Heart left ventricle (tissue), 16 donors: ENCODE measurements at regions not wholly inside any gene's neighbourhood (a gene's known extent, or its start where the extent isn't known, plus 50 kb on each side); places are given as distances from the start of the nearest gene placed in this dataset.

Experiments used
- ATAC-seq, 4 donors: fragments of 200-7000 bp; cut with Tn5 transposase; one replicate each; pipeline ENCODE4 v1.9.1; 2020 to 2022; ENCODE audit warnings: moderate library complexity in 4 of 4, mild to moderate bottlenecking in 3 of 4, moderate number of reproducible peaks in 1 of 4
- DNase-seq, 5 donors: peaks; one replicate each; pipeline ENCODE4 v3.0.0-alpha.2; 2020
- H3K27ac ChIP-seq, 12 donors: fragments of 200-600 bp; sonication (generic) in 4 of 12; one replicate each; pipeline versions ENCODE4 v1.5.0 to v1.8.0; 2016 to 2022; ENCODE audit warnings: mild to moderate bottlenecking in 2 of 12
- H3K27me3 ChIP-seq, 9 donors: fragments of 200-600 bp; sonication (generic) in 2 of 9; one replicate each; pipeline versions ENCODE4 v1.5.1 to v1.8.0; 2016 to 2022; ENCODE audit warnings: mild to moderate bottlenecking in 3 of 9
- H3K36me3 ChIP-seq, 9 donors: fragments of 200-600 bp; sonication (generic) in 2 of 9; one replicate each; pipeline versions ENCODE4 v1.5.0 to v1.8.0; 2018 to 2022; ENCODE audit warnings: mild to moderate bottlenecking in 2 of 9
- H3K4me1 ChIP-seq, 12 donors: fragments of 200-600 bp; sonication (generic) in 4 of 12; one replicate each; pipeline versions ENCODE4 v1.5.0 to v1.8.0; 2016 to 2022; ENCODE audit warnings: mild to moderate bottlenecking in 3 of 12
- H3K4me3 ChIP-seq, 12 donors: fragments of 200-600 bp; sonication (generic) in 4 of 12; one replicate each; pipeline versions ENCODE4 v1.5.0 to v1.8.0; 2017 to 2022; ENCODE audit warnings: mild to moderate bottlenecking in 9 of 12, moderate library complexity in 4 of 12
- H3K9me3 ChIP-seq, 12 donors: fragments of 200-600 bp; sonication (generic) in 4 of 12; one replicate each; pipeline versions ENCODE4 v1.5.0 to v1.8.0; 2016 to 2022; ENCODE audit warnings: mild to moderate bottlenecking in 1 of 12
- POLR2A ChIP-seq, 2 donors: fragments of 450-650 bp; IDR thresholded peaks; one replicate each; pipeline ENCODE4 v1.6.1; 2017; ENCODE audit warnings: antibody characterized with exemption in 2 of 2, mild to moderate bottlenecking in 2 of 2, moderate library complexity in 2 of 2
- WGBS, 4 donors: extraction: QIAGEN DNeasy Blood & Tissue Kit in 2 of 4; methylation state at CpG; one replicate each; pipeline versions ENCODE4 v1.1.5 to v1.1.7; 2013 to 2018; 5-methylcytosine and 5-hydroxymethylcytosine counted together
- intact Hi-C, 10 donors: fragments of 100-400 bp; cut with DNase I; formaldehyde crosslinking; loops; one replicate each; pipeline versions ENCODE4 v1.11.1 to v1.14.2; 2022
- TF ChIP-seq, protein P1 (sequence below), 12 donors: fragments of 200-600 bp; sonication (generic) in 4 of 12; IDR thresholded peaks; one replicate each; pipeline versions ENCODE4 v1.5.0 to v1.8.0; 2018 to 2022; ENCODE audit warnings: antibody characterized with exemption in 12 of 12, mild to moderate bottlenecking in 5 of 12
- donor health status: ischemic (EF 13 %, LVEDD 7.1; RV severe dilation, severe dysfunction).
- donor health status: healthy with polysubstance abuse.
- donor health status: DM: no; HTN: yes; CAD: no.
- donor health status: DM: no; HTN: no; CAD: no.
- donor health status: ischemic (EF 25% LVEDD 6.9; RV normal size, moderate dysfunction).
- donor health status: ischemic (EF 25% LVEDD 5.7; RV mildly dilated, moderate dysfunction).
- donor health status: healthy.
- donor health status: DM: yes; HTN: yes; CAD: no.
- donor health status: ischemic (EF 35%, LVEDD 5.7; RV mildly dilated, moderate dysfunction).
- donor health status: nonischemic (EF 11% LVEDD 7.7; RV severe dilation, severe dysfunction).
- donor health status: DM: yes; HTN: yes; CAD: no.
- donor health status: PGD.
- donor health status: ischemic (EF 29% LVEDD 5.4; RV normal size, mild dysfunction).
- donor health status: nonischemic (EF 23%, LVEDD 6.1; RV moderate dilation, normal function).

DNA sequence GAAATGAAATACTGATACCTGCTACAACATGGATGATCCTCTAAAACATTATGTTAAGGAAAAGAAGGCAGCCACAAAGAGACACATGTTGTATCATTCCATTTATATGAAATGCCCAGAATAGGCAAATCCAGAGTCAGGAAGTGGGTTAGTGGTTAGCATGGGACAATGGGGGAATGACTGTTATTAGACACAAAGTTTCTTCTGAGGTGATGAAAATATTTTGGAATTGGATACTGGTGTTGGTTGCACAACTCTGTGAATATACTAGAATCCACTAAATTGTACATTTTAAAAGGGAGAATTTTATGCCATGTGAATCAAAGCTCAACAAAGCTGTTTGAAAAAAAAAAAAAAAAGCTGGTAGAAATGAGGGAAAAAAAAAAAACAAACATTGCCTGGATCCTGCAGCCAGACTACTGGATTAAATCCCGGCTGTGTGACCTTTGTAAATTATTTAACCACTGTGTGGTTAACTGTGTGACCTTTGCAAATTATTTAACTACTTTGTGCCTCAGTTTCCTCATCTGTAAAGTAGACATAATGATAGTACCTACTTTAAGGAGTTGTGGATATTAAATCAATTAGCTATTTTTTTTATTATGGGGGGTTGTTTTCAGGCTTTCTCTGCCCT is 75.6 kb upstream of the PRICKLE2 start:
- WGBS, 4 donors, result 62 to 72% (median 64%) methylated on average over 1 of the region's 1 CpG
- Histone ChIP-seq H3K4me1 (no peaks in the 10 kb centered on the region), H3K9me3 (peaks cover 0 to 16% (median 4%) of the 10 kb centered on the region in 12 donors), H3K36me3 (no peaks in the 10 kb centered on the region), H3K27ac (no peak overlapping the region), H3K27me3 (no peaks in the 10 kb centered on the region), H3K4me3 (no peak overlapping the region)
- DNase-seq (no peak), ATAC-seq (peak in 2 of 4 donors; percentile 44 to 62)
- intact Hi-C loops, result no loop called here
- TF ChIP-seq, protein P1, sequence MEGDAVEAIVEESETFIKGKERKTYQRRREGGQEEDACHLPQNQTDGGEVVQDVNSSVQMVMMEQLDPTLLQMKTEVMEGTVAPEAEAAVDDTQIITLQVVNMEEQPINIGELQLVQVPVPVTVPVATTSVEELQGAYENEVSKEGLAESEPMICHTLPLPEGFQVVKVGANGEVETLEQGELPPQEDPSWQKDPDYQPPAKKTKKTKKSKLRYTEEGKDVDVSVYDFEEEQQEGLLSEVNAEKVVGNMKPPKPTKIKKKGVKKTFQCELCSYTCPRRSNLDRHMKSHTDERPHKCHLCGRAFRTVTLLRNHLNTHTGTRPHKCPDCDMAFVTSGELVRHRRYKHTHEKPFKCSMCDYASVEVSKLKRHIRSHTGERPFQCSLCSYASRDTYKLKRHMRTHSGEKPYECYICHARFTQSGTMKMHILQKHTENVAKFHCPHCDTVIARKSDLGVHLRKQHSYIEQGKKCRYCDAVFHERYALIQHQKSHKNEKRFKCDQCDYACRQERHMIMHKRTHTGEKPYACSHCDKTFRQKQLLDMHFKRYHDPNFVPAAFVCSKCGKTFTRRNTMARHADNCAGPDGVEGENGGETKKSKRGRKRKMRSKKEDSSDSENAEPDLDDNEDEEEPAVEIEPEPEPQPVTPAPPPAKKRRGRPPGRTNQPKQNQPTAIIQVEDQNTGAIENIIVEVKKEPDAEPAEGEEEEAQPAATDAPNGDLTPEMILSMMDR (IDR thresholded peaks at IDR 0.05), result no peak
- no peak for TF ChIP-seq POLR2A (IDR thresholded peaks at IDR 0.05)

DNA sequence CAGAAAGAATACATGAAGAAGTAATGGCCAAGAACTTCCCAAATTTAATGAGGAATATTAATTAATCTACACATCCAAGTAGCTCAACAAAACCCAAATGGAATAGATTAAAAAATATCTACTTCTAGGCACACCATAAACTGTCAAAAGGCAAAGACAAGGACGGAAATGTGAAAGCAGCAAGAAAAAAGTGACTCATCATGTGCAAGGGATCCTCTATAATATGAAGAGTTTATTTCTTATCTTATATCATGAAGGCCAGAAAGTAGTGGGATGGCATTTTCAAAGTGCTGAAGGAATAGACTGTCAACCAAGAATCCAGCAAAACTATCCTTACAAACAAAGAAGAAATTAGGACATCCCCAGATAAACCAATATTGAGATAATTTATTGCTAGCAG is 73.9 kb upstream of the PRICKLE2 start:
- intact Hi-C loops, result no loop called here
- no peaks in the 10 kb centered on the region for H3K4me1 ChIP-seq
- no peaks in the 10 kb centered on the region for H3K27me3 ChIP-seq
- no peak overlapping the region for H3K4me3 ChIP-seq
- TF ChIP-seq, protein P1 (IDR thresholded peaks at IDR 0.05), result no peak
- TF ChIP-seq POLR2A (IDR thresholded peaks at IDR 0.05), result no peak
- no peak for DNase-seq
- WGBS, 4 donors, result 74 to 96% (median 87%) methylated on average over 1 of the region's 1 CpG
- ATAC-seq, result no peak
- H3K9me3 ChIP-seq, result peaks cover 0 to 16% (median 4%) of the 10 kb centered on the region in 12 donors
- no peak overlapping the region for H3K27ac ChIP-seq
- no peaks in the 10 kb centered on the region for H3K36me3 ChIP-seq

DNA sequence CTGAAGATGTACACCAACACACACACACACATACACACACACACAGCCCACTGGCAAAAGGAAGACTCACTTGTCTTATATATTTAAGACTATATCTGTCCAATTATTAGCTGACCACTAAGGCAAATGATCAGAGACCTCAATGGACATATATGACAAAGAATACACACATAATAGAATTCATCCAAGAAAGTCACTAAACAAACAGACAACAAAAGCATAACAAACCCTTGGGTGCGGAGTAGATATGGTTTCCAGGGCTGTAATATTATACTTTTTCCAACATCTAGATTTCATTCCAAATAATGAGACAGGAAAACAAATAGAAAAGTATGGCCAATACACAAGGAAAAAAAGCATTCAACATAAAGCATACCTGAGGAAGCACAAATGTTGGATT is 72.3 kb upstream of the PRICKLE2 start:
- Histone ChIP-seq H3K27me3 (no peaks in the 10 kb centered on the region), H3K4me3 (no peak overlapping the region), H3K27ac (no peak overlapping the region), H3K9me3 (peaks cover 0 to 16% (median 4%) of the 10 kb centered on the region in 12 donors), H3K4me1 (peaks cover 0 to under 1% (median 0%) of the 10 kb centered on the region in 12 donors), H3K36me3 (no peaks in the 10 kb centered on the region)
- 48 to 100% (median 71%) methylated on average over 1 of the region's 1 CpG for whole genome bisulfite sequencing, 4 donors
- DNase-seq (no peak), ATAC-seq (no peak)
- TF ChIP-seq, protein P1 (IDR thresholded peaks at IDR 0.05), result no peak
- no peak for TF ChIP-seq POLR2A (IDR thresholded peaks at IDR 0.05)
- intact Hi-C loops, result no loop called here

DNA sequence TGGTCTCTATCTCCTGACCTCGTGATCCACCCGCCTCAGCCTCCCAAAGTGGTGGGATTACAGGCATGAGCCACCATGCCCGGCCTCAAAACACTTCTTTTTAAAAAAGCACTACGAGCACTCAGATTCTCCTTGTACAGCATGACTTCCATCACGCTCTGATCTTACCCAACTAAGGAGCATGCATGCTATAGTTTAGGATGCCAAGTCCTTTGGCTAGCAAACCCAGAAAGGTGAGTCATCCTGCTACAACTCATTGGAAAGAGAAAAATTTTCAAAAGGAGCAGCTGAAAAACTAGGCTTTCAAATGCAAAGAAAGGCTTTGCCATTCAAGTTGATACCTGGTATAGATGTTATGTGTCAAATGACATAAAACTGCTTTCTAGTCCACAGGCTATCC is 70.3 kb upstream of the PRICKLE2 start:
- no peaks in the 10 kb centered on the region for H3K27me3 ChIP-seq
- TF ChIP-seq, protein P1 (IDR thresholded peaks at IDR 0.05), result no peak
- no peak for ATAC-seq
- intact Hi-C loops, result no loop called here
- no peak for DNase-seq
- WGBS, 4 donors, result 92 to 96% (median 93%) methylated on average over 5 of the region's 5 CpGs
- peaks cover 0 to 5% (median 0%) of the 10 kb centered on the region in 12 donors for H3K4me1 ChIP-seq
- no peaks in the 10 kb centered on the region for H3K36me3 ChIP-seq
- no peak overlapping the region for H3K4me3 ChIP-seq
- peaks cover 0 to 16% (median 4%) of the 10 kb centered on the region in 12 donors for H3K9me3 ChIP-seq
- peak overlapping the region in 1 of 12 donors; percentile 63 for H3K27ac ChIP-seq
